HT1080 (cell line): ENCODE measurements at regions not wholly inside any gene's neighbourhood (a gene's known extent, or its start where the extent isn't known, plus 50 kb on each side); places are given as distances from the start of the nearest gene placed in this dataset.

Source experiments
- DNase-seq: peaks from one replicate; pipeline ENCODE4 v3.0.0-alpha.2; 2015; ENCODE audit warnings: low read depth

- no peak for DNase-seq
Measured at GRCh38 chr3:187971629-187972028, 182.3 kb upstream of the LPP start.

DNA sequence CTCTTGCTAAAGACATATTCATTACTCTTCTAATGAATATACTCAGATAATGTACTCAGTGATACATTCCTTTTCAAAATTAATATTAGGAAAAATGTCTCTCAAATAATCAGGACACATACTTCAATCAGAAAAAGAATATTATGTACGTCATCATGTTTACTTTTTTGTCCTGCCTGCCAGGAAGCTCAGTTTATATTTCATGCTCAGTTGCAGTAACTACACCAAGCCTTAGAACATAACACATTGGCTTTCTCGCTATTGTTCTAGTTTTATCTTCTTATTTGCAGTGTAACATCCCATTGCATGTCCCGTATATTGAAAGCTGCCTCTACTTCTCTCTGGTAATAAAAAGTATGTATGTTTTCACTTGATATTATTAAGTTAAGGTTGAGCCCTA lies 181.5 kb upstream of the LPP start:
- DNase-seq, result no peak

DNA sequence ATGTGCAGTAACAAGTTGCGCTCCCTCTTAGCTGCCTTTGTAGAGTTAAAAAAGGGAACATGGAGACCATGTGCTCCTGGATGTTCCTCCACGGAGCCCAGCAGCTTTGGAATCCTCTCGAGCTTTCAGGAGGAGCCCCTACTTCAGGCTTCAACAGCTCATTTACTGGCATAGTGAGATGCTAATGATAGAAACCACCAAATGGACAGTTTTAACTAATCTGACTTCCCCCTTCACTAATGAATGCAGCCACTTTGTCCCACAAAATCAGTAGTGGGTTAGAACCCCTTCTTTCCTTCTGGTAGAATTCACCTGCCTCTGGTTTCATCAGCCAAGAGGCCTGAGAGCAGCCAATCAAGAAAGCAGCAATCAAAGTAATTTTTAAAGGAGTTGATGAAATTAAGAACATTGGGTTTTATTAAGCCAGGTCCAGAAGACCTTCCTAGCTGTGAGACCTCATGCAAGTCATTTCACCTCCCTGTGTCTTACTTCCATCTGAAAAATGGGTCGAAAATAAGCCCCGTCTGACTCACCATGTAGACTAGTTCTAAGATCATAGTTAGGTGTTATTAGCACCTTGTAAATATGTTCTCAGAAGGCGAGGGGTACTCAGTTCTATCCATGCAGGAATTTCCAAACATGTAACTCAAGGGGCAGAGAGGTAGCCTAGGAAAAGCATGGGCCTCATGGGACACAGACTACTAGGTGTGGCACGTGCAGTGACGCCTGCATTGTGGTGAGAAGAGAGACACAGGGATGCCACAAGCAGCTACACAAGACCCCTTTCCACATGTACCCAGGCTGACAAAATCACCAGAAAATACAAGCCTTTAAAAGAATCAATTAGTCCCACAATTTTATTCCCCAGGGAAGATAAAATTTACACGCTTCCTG lies 179.7 kb upstream of the LPP start:
- DNase-seq, result no peak

GRCh38 chr3:187974871-187975271 lies 179.1 kb upstream of the LPP start:
- no peak for DNase-seq

DNA sequence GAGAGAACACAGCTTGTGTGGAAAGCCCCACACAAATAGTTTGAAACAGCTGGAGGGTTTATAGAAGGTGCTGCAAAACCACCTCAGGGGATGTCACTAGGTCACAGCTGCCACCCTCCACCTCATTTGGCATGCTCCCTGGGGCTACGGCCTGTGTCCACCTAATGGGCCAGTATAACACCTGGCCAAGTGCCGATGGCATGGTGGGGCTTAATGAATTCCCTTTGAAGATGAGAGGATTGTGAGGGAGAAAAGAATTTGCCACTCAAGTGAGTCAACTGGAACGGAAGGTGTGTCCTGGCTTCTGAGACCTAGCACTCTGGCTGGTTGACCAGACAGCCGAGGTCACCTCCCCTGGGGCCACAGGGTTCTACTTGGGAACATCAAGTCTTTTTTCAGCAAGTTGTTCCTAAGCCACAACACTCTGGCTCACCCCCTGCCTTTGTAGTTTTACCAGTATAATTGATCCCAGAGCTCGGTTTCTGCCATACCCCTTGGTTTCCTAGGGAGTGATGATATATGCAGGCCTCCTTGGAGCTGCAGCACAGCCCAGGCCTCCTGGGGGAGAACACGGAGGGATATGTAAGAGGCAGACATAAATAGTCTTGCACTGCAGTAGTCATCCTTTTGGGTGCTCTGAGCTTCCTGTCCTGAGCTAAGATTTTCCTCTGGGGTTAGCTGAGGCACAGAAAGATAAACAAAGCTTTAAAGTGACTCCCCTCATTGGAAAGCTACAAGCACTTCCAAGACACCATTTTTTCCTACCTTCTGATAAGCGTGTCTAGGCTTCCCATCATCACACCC lies 178.2 kb upstream of the LPP start:
- DNase-seq, result no peak

DNA sequence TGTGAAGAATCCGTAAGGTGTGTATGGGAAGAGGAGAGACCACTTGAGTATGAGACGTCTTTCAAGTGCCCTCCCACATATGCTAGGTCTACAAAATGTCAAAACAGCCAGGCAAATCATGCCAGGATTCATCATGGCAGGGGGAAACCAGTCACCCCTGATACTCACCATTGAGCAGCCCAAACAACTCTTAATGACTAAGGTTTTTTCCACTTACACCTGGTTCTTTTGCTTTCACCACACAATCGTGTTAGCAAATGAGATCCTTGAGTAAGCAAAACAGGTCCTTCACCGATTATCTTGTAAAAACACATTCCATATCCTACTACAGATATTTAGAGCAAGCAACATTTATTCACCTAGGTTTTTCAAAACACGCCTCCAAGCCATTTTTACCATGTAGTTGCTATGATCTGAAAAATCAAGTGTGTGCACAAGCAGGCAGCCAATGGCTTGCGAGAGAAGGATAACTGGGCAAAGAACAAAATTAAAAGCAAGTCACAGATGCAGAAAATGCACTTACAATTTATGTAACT lies 177.5 kb upstream of the LPP start:
- DNase-seq, result no peak

DNA sequence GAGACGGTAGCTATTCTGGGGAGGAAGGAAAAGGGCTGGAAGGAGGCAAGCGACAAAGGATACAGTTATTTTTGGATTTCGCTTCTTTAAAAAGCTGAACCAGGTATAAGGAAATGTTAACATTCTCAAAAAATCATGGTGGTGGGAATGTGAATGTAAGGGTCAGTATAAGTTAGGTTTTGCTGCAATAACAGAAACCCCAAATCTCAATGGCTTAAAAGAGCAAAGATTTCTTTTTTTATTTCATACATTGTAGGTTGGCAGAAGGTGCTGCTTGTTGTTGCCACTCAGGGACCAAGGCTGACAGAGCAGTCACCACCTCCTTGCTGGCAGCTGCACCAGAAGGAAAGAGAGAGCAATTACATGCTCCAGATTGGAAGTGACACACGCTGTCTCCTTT lies 176.3 kb upstream of the LPP start:
- DNase-seq, result no peak

GRCh38 chr3:187978433-187979011 lies 175.4 kb upstream of the LPP start:
- DNase-seq, result peak; percentile 49

DNA sequence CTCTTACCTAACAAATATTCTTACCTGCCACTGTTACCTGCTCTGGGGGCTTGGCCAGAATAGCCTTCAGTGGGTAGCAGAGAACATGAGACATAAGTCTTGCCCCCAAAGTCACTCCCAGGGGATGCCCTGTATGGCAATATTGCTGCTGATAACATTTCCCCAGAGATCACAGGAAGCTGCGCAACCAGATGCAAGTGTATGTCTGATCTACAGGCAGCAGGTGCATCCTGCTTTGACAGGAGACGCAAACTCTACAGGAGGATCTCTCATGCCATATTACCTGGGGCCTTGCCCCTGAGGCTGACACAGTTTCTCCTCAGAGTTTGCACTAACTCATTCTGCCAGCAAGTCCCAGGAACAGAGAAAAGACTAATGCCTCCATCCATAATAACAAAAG lies 174.4 kb upstream of the LPP start:
- DNase-seq, result no peak

DNA sequence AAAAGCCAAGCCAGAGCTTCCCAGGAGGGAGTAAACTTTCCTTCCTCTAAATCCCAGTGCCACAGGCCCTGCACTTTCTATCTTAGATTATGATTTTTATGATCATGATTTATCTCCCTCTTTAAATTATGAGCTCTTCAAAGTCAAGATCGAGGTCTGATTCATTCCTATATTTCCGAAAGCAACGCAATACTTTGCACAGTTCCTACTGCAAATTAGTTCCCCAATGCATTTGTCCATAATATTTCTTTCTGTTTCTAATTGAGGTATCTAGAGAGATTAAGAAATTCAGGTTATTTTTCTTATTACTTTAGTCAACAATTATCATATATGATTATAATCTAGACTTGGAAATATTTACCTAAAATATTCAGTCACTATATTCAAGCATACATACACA lies 173.1 kb upstream of the LPP start:
- no peak for DNase-seq

GRCh38 chr3:187982142-187982541 lies 171.8 kb upstream of the LPP start:
- DNase-seq, result no peak

DNA sequence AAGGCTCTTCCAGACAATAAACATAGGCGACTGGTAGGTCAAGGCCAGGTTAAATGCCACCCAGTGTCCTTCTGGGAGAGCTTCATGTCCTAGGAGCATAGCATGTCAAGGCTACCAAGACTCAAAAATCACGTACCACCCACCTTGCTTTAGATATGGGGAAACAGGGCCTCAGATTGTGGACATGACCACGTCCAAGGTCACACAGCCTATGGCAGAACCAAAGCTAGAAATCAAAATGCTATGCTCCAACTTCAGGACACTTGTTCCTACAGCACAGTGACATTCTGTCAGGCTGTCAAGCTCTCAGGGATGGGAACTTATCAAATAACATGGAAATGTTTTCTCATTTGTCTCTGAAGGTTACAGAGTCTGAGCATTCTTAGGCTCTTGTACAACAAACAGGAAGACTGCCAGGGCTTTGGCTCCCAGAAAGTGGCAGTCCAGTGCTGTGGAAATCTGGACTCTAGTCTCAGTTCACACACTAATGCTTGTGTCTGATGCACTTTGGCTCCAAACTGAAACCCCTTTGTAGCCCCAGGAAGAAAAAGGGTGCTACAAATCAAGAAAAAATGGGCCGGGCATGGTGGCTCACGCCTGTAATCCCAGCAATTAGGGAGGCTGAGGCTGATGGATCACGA lies 170.4 kb upstream of the LPP start:
- DNase-seq, result no peak

- peak; percentile 58 for DNase-seq
Measured at GRCh38 chr3:187985647-187986046, 168.3 kb upstream of the LPP start.

DNA sequence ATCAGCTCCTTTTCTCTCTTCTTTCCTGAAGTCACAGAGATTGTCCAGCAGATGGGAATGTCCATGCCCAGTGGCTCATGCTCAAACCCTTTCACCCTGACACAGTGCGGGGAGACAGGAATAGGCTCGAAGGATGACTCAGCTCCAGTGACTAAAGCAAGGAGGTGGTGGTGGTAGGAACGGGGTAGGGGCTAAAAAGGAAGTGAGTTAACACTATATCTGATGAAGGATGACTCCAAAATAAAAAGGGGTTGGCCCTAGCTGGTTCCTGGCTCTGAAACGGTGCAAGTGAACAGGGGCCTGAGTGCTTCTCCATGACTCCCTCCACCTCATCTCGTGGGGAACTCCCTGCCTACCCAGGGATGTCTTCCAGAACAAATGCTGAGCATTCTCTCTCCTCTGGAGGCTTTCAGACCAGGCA lies 167.4 kb upstream of the LPP start:
- peak; percentile 99 for DNase-seq

- no peak for DNase-seq
Measured at GRCh38 chr3:187987187-187987586, 166.8 kb upstream of the LPP start.

- DNase-seq, result no peak
Measured at GRCh38 chr3:187987924-187988323, 166.0 kb upstream of the LPP start.

GRCh38 chr3:187989575-187990153 lies 164.3 kb upstream of the LPP start:
- no peak for DNase-seq

DNA sequence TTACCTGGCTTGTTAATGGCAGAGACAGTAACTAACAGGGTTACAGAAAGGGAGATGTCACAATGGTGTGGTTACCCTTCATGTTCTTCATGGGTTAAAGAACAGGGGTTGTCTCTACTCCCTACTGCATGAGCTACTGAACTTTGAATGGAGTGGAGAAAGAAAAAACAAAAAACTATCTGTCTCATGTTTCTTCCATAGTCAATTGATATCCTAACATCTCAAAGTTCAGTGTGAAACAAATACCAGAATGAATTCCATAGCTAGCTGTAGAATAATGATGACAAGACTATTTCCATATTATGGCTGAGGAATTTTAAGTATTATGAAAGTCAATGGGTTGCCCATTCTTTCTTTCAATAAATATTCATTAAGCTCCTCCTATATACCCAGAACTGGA lies 161.3 kb upstream of the LPP start:
- no peak for DNase-seq

DNA sequence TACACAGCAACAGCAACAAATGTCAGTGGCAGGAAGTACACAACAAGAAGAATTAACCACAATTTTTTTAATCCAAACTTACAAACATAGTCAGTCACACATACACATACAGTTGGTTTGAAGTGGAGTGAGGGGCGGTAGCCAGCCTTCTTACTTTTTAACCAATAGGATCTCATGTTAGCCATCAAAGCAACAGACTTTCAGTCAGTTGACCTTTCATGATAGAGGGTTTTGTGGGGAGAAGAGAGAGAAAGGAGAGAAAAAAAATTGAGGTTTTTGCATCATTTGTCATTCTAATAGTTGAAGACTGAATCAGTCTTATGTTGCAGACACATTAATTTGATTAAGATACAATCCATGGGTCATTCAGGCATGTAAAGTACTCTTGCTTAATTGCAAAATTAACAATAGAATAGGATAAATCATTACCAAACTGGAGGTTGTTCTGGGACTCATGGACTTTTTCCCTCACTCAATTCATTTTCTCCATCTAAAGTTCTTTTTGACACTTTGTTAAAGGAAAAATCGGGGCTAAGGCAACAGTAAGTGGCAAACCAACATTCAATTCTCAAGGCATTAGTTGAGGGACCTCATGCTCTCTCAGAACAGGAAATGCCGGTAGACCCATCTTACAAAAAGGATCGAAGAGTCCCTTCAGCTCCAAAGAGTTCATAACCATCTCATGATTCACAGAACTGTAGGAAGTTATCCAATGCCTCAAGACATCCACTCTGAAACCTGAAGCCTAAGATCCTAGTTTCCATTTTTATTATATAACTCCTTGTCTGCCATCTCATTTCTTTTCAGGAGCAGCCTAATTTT lies 159.5 kb upstream of the LPP start:
- peak; percentile 68 for DNase-seq

GRCh38 chr3:187995043-187995400 lies 158.9 kb upstream of the LPP start:
- no peak for DNase-seq
